PC-9 (cell line): ENCODE measurements at regions not wholly inside any gene's neighbourhood (a gene's known extent, or its start where the extent isn't known, plus 50 kb on each side); places are given as distances from the start of the nearest gene placed in this dataset.

Experiments used
- BruUV-seq: library from RNA; stranded (reverse); fragments of 400-500 nt; replicated peaks from 2 replicates; lab custom pipeline; 2021; lab: Mats Ljungman, UMichigan
- CTCF ChIA-PET: fragments of 300-600 bp; sonication (Branson Sonifier 250); formaldehyde crosslinking; loops from one replicate; lab custom pipeline; 2022; ENCODE audit warnings: antibody characterized with exemption; lab: Charles Lee
- POLR2A ChIA-PET: fragments of 300-600 bp; sonication (Branson Sonifier 250); formaldehyde crosslinking; loops from one replicate; lab custom pipeline; 2022; ENCODE audit warnings: antibody characterized with exemption; ENCODE audit not compliant: unreplicated experiment; lab: Charles Lee
- DNase-seq, 2 experiments: peaks; one replicate each; pipeline versions ENCODE4 v3.0.0 to v3.0.0-alpha.2; 2015 to 2022; ENCODE audit warnings: mixed read lengths in 1 of 2
- H2AFZ ChIP-seq: fragments of 200-600 bp; sonication (generic); 2 replicates; pipeline ENCODE4 v1.8.1; 2017; ENCODE audit warnings: antibody characterized with exemption
- H3F3A ChIP-seq: fragments of 200-600 bp; sonication (generic); 2 replicates; pipeline ENCODE4 v1.8.1; 2017; ENCODE audit warnings: antibody characterized with exemption, mild to moderate bottlenecking, low read depth; ENCODE audit not compliant: insufficient read depth
- H3K27ac ChIP-seq: fragments of 200-600 bp; sonication (generic); 2 replicates; pipeline ENCODE4 v1.6.1; 2016; ENCODE audit warnings: mixed run types
- H3K27me3 ChIP-seq: fragments of 200-600 bp; sonication (generic); 2 replicates; pipeline ENCODE4 v1.6.1; 2016; ENCODE audit warnings: low read depth, mixed run types; ENCODE audit not compliant: insufficient read depth
- H3K36me3 ChIP-seq: fragments of 200-600 bp; sonication (generic); 2 replicates; pipeline ENCODE4 v1.6.1; 2016; ENCODE audit warnings: low read depth, mixed run types
- H3K4me1 ChIP-seq: fragments of 200-600 bp; sonication (generic); replicated peaks from 2 replicates; pipeline ENCODE4 v1.6.1; 2016; ENCODE audit warnings: mixed run types; ENCODE audit not compliant: insufficient read depth
- H3K4me2 ChIP-seq: fragments of 200-600 bp; sonication (generic); 2 replicates; pipeline ENCODE4 v1.6.1; 2017; ENCODE audit warnings: mixed run types
- H3K4me3 ChIP-seq: fragments of 200-600 bp; sonication (generic); 2 replicates; pipeline ENCODE4 v1.6.1; 2016; ENCODE audit warnings: mixed run types
- H3K79me2 ChIP-seq: fragments of 200-600 bp; sonication (generic); 2 replicates; pipeline ENCODE4 v1.6.1; 2017; ENCODE audit warnings: low read depth, mixed run types
- H3K9me2 ChIP-seq: fragments of 200-600 bp; sonication (generic); 2 replicates; pipeline ENCODE4 v1.8.1; 2017; ENCODE audit warnings: mild to moderate bottlenecking; ENCODE audit not compliant: insufficient read depth
- H3K9me3 ChIP-seq: fragments of 200-600 bp; sonication (generic); 2 replicates; pipeline ENCODE4 v1.8.1; 2016; ENCODE audit warnings: low read depth; ENCODE audit not compliant: insufficient read depth
- H4K20me1 ChIP-seq: fragments of 200-600 bp; sonication (generic); 2 replicates; pipeline ENCODE4 v1.8.1; 2017; ENCODE audit not compliant: insufficient read depth
- EZH2 ChIP-seq: fragments of 200-600 bp; sonication (generic); IDR thresholded peaks from 2 replicates; pipeline ENCODE4 v1.8.0; 2017; ENCODE audit warnings: antibody characterized with exemption, low read depth
- intact Hi-C: fragments of 100-400 bp; cut with micrococcal nuclease; formaldehyde crosslinking; loops from one replicate; pipeline ENCODE4 v1.10.0; 2022; ENCODE audit not compliant: unreplicated experiment
- TF ChIP-seq, protein P1 (sequence below): fragments of 200-600 bp; sonication (generic); conservative IDR thresholded peaks from 2 replicates; pipeline ENCODE4 v1.6.1; 2017; ENCODE audit warnings: mixed run types, antibody characterized with exemption, mild to moderate bottlenecking, moderate library complexity

DNA sequence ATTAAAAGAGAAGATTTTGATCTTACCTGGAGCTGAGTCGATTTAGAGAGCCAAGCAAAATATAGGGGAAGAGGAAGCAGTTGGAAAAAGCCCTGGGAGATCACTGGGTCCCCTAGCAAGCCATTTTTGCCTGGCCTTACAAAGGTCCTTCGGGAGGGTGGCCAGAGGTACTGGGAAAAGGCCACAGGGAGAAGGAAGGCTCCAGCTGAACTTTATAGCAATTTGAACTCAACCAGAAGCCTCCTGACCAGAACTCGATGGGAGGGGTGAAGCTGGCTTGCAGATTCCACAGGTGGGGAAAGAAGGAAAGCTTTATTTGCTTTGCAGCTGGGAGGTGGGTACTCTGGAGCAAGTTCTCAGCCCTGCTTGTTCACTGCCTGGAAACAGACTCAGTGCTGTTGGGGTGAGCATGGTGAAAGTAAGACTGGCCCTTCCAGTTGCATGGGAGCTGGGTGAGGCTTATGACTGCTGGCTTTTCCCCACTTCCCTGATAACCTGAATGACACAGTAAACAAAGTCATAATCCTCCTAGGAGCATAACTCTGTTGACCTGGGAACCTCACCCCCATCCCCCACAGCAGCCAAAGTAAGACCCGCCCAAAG, 855.8 kb downstream of the FSCB start:
- Histone ChIP-seq H3K9me2 (no peaks in the 10 kb centered on the region), H3K27me3 (no peaks in the 10 kb centered on the region), H3K27ac (no peak overlapping the region), H3F3A (no peaks in the 10 kb centered on the region), H3K4me2 (no peak overlapping the region), H4K20me1 (no peaks in the 10 kb centered on the region), H3K9me3 (no peaks in the 10 kb centered on the region), H2AFZ (no peak overlapping the region), H3K79me2 (no peaks in the 10 kb centered on the region), H3K4me1 (no peaks in the 10 kb centered on the region), H3K4me3 (no peak overlapping the region), H3K36me3 (no peaks in the 10 kb centered on the region)
- BruUV-seq = no TSS peak
- POLR2A ChIA-PET = no interaction called here
- no peak for DNase-seq
- CTCF ChIA-PET = no interaction called here
- intact Hi-C loops = no loop called here
- TF ChIP-seq, protein P1, sequence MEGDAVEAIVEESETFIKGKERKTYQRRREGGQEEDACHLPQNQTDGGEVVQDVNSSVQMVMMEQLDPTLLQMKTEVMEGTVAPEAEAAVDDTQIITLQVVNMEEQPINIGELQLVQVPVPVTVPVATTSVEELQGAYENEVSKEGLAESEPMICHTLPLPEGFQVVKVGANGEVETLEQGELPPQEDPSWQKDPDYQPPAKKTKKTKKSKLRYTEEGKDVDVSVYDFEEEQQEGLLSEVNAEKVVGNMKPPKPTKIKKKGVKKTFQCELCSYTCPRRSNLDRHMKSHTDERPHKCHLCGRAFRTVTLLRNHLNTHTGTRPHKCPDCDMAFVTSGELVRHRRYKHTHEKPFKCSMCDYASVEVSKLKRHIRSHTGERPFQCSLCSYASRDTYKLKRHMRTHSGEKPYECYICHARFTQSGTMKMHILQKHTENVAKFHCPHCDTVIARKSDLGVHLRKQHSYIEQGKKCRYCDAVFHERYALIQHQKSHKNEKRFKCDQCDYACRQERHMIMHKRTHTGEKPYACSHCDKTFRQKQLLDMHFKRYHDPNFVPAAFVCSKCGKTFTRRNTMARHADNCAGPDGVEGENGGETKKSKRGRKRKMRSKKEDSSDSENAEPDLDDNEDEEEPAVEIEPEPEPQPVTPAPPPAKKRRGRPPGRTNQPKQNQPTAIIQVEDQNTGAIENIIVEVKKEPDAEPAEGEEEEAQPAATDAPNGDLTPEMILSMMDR = no peak
- no peak for TF ChIP-seq EZH2

DNA sequence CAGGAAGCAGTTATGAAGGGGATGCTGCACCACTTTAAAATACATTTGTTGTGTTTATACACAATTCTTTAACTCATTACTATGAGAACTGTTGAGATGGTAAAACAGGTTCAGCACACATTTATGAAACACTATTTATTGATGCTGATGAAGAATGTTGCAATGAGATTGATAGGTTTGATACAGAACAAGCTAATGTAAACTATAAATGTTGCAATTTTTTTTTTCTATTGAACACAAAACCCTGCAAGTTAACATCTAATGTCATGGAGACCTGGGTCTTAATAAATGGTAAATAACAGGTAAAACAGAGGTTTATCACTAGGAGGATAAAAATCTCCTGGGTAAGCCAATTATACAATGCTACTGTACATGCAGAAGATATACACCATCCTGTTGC, 857.6 kb downstream of the FSCB start:
- H3K9me3 ChIP-seq = no peaks in the 10 kb centered on the region
- intact Hi-C loops = no loop called here
- POLR2A ChIA-PET = no interaction called here
- CTCF ChIA-PET = no interaction called here
- no peak overlapping the region for H3K27ac ChIP-seq
- DNase-seq = no peak
- H3K9me2 ChIP-seq = no peaks in the 10 kb centered on the region
- H3K4me2 ChIP-seq = no peak overlapping the region
- no TSS peak for BruUV-seq
- H2AFZ ChIP-seq = no peak overlapping the region
- H3F3A ChIP-seq = no peaks in the 10 kb centered on the region
- H3K27me3 ChIP-seq = no peaks in the 10 kb centered on the region
- H3K36me3 ChIP-seq = no peaks in the 10 kb centered on the region
- H3K79me2 ChIP-seq = no peaks in the 10 kb centered on the region
- no peaks in the 10 kb centered on the region for H4K20me1 ChIP-seq
- H3K4me1 ChIP-seq = no peaks in the 10 kb centered on the region
- no peak overlapping the region for H3K4me3 ChIP-seq
- TF ChIP-seq, protein P1 = no peak
- TF ChIP-seq EZH2 = no peak

DNA sequence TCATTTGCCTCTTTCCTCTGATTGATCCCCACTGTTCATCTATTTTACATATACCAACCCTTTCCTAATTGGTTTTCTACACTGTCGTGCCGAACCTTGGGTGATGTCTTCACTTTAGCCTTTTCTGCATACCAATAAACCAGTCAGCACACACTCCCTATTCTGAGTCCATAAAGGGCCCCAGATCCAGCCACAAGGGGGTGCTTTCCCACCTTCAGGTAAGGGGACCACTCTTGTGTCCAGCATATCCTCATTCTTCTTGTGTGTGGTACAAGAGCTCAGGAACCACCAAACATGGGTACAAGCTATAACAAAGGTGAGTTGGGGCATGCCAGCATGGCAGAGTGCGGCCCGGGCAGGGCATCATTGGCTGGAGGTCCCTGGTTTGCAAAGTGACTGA, 859.8 kb downstream of the FSCB start:
- Histone ChIP-seq H3K9me3 (no peaks in the 10 kb centered on the region), H3K79me2 (no peaks in the 10 kb centered on the region), H3K4me1 (no peaks in the 10 kb centered on the region), H3K36me3 (no peaks in the 10 kb centered on the region), H3K4me2 (no peak overlapping the region), H3F3A (no peaks in the 10 kb centered on the region), H3K27me3 (no peaks in the 10 kb centered on the region), H4K20me1 (no peaks in the 10 kb centered on the region), H3K27ac (no peak overlapping the region), H3K9me2 (no peaks in the 10 kb centered on the region), H2AFZ (no peak overlapping the region), H3K4me3 (no peak overlapping the region)
- CTCF ChIA-PET = no interaction called here
- no peak for DNase-seq
- TF ChIP-seq, protein P1 = 0 out of 2 replicates have a peak, but pooled peaks have one; percentile 20
- no peak for TF ChIP-seq EZH2
- BruUV-seq = no TSS peak
- POLR2A ChIA-PET = no interaction called here
- intact Hi-C loops = no loop called here
